ENCODE measurements at regions not wholly inside any gene's neighbourhood (a gene's known extent, or its start where the extent isn't known, plus 50 kb on each side); places are given as distances from the start of the nearest gene placed in this dataset.

- Mint-ChIP-seq H3K9me3 (ENCODE audit: insufficient read depth) (peaks cover 26% of the 10 kb centered on the region), H3K27ac (no peak overlapping the region), H3K4me1 (ENCODE audit: low read depth) (no peaks in the 10 kb centered on the region), H3K27me3 (ENCODE audit: low read depth) (no peaks in the 10 kb centered on the region), H3K36me3 (ENCODE audit: low read depth) (no peaks in the 10 kb centered on the region), H3K4me3 (no peak overlapping the region)
- CTCF ChIA-PET = no interaction called here
- DNase-seq (no peak), ATAC-seq (no peak)
- POLR2A ChIA-PET = no interaction called here
Observed at GRCh38 chr9:23145467-23145866, 680.6 kb downstream of the ELAVL2 start.

- peaks cover 28% of the 10 kb centered on the region for H3K9me3 Mint-ChIP-seq (ENCODE audit: insufficient read depth)
- no peaks in the 10 kb centered on the region for H3K36me3 Mint-ChIP-seq (ENCODE audit: low read depth)
- H3K27ac Mint-ChIP-seq = no peak overlapping the region
- CTCF ChIA-PET = no interaction called here
- no peaks in the 10 kb centered on the region for H3K4me1 Mint-ChIP-seq (ENCODE audit: low read depth)
- no peaks in the 10 kb centered on the region for H3K27me3 Mint-ChIP-seq (ENCODE audit: low read depth)
- no peak for ATAC-seq
- H3K4me3 Mint-ChIP-seq = no peak overlapping the region
- no peak for DNase-seq
- POLR2A ChIA-PET = no interaction called here
Observed at GRCh38 chr9:23153058-23153457, 673.0 kb downstream of the ELAVL2 start.

- Mint-ChIP-seq H3K27ac (no peak overlapping the region), H3K27me3 (ENCODE audit: low read depth) (no peaks in the 10 kb centered on the region), H3K36me3 (ENCODE audit: low read depth) (no peaks in the 10 kb centered on the region), H3K4me1 (ENCODE audit: low read depth) (no peaks in the 10 kb centered on the region), H3K4me3 (no peak overlapping the region), H3K9me3 (ENCODE audit: insufficient read depth) (peaks cover 22% of the 10 kb centered on the region)
- POLR2A ChIA-PET = no interaction called here
- CTCF ChIA-PET = no interaction called here
- ATAC-seq (no peak), DNase-seq (no peak)
Observed at GRCh38 chr9:23160491-23160890, 665.5 kb downstream of the ELAVL2 start.

GRCh38 chr9:23160952-23161469 is 665.0 kb downstream of the ELAVL2 start:
- Mint-ChIP-seq H3K9me3 (ENCODE audit: insufficient read depth) (peaks cover 22% of the 10 kb centered on the region), H3K4me1 (ENCODE audit: low read depth) (no peaks in the 10 kb centered on the region), H3K27ac (no peak overlapping the region), H3K4me3 (no peak overlapping the region), H3K27me3 (ENCODE audit: low read depth) (no peaks in the 10 kb centered on the region), H3K36me3 (ENCODE audit: low read depth) (no peaks in the 10 kb centered on the region)
- ChIA-PET POLR2A (no interaction called here), CTCF (no interaction called here)
- ATAC-seq (no peak), DNase-seq (no peak)

GRCh38 chr9:23162789-23163188 is 663.3 kb downstream of the ELAVL2 start:
- no peak for ATAC-seq
- Mint-ChIP-seq H3K27ac (no peak overlapping the region), H3K9me3 (ENCODE audit: insufficient read depth) (peaks cover 22% of the 10 kb centered on the region), H3K36me3 (ENCODE audit: low read depth) (no peaks in the 10 kb centered on the region), H3K27me3 (ENCODE audit: low read depth) (no peaks in the 10 kb centered on the region), H3K4me1 (ENCODE audit: low read depth) (no peaks in the 10 kb centered on the region), H3K4me3 (no peak overlapping the region)
- POLR2A ChIA-PET = no interaction called here
- CTCF ChIA-PET = no interaction called here
- DNase-seq = no peak

- Mint-ChIP-seq H3K36me3 (ENCODE audit: low read depth) (no peaks in the 10 kb centered on the region), H3K27ac (no peak overlapping the region), H3K4me3 (no peak overlapping the region), H3K9me3 (ENCODE audit: insufficient read depth) (no peaks in the 10 kb centered on the region), H3K27me3 (ENCODE audit: low read depth) (no peaks in the 10 kb centered on the region), H3K4me1 (ENCODE audit: low read depth) (no peaks in the 10 kb centered on the region)
- ChIA-PET POLR2A (no interaction called here), CTCF (no interaction called here)
- ATAC-seq = no peak
- DNase-seq = no peak
Observed at GRCh38 chr9:23171479-23171878, 654.6 kb downstream of the ELAVL2 start.

- Mint-ChIP-seq H3K4me3 (no peak overlapping the region), H3K27ac (no peak overlapping the region), H3K36me3 (ENCODE audit: low read depth) (no peaks in the 10 kb centered on the region), H3K9me3 (ENCODE audit: insufficient read depth) (no peaks in the 10 kb centered on the region), H3K27me3 (ENCODE audit: low read depth) (no peaks in the 10 kb centered on the region), H3K4me1 (ENCODE audit: low read depth) (no peaks in the 10 kb centered on the region)
- POLR2A ChIA-PET = no interaction called here
- CTCF ChIA-PET = no interaction called here
- ATAC-seq (no peak), DNase-seq (no peak)
Observed at GRCh38 chr9:23172206-23172605, 653.8 kb downstream of the ELAVL2 start.

GRCh38 chr9:23172979-23173637 is 652.9 kb downstream of the ELAVL2 start:
- no peaks in the 10 kb centered on the region for H3K36me3 Mint-ChIP-seq (ENCODE audit: low read depth)
- no peaks in the 10 kb centered on the region for H3K4me1 Mint-ChIP-seq (ENCODE audit: low read depth)
- no peak for DNase-seq
- no peak overlapping the region for H3K27ac Mint-ChIP-seq
- H3K4me3 Mint-ChIP-seq = no peak overlapping the region
- H3K9me3 Mint-ChIP-seq (ENCODE audit: insufficient read depth) = no peaks in the 10 kb centered on the region
- no peaks in the 10 kb centered on the region for H3K27me3 Mint-ChIP-seq (ENCODE audit: low read depth)
- CTCF ChIA-PET = no interaction called here
- ATAC-seq = no peak
- POLR2A ChIA-PET = no interaction called here

GRCh38 chr9:23194281-23194680 is 631.8 kb downstream of the ELAVL2 start:
- CTCF ChIA-PET = no interaction called here
- Mint-ChIP-seq H3K36me3 (ENCODE audit: low read depth) (no peaks in the 10 kb centered on the region), H3K4me3 (no peak overlapping the region), H3K4me1 (ENCODE audit: low read depth) (no peaks in the 10 kb centered on the region), H3K27ac (no peak overlapping the region), H3K9me3 (ENCODE audit: insufficient read depth) (no peaks in the 10 kb centered on the region), H3K27me3 (ENCODE audit: low read depth) (no peaks in the 10 kb centered on the region)
- DNase-seq (no peak), ATAC-seq (no peak)
- POLR2A ChIA-PET = no interaction called here

GRCh38 chr9:23215688-23216087 is 610.4 kb downstream of the ELAVL2 start:
- CTCF ChIA-PET = no interaction called here
- H3K27ac Mint-ChIP-seq = no peak overlapping the region
- H3K9me3 Mint-ChIP-seq (ENCODE audit: insufficient read depth) = no peaks in the 10 kb centered on the region
- H3K4me1 Mint-ChIP-seq (ENCODE audit: low read depth) = no peaks in the 10 kb centered on the region
- H3K27me3 Mint-ChIP-seq (ENCODE audit: low read depth) = no peaks in the 10 kb centered on the region
- POLR2A ChIA-PET = no interaction called here
- DNase-seq (no peak), ATAC-seq (no peak)
- no peaks in the 10 kb centered on the region for H3K36me3 Mint-ChIP-seq (ENCODE audit: low read depth)
- no peak overlapping the region for H3K4me3 Mint-ChIP-seq

GRCh38 chr9:23219471-23219870 is 606.6 kb downstream of the ELAVL2 start:
- POLR2A ChIA-PET = no interaction called here
- no peak overlapping the region for H3K4me3 Mint-ChIP-seq
- ATAC-seq (no peak), DNase-seq (no peak)
- H3K36me3 Mint-ChIP-seq (ENCODE audit: low read depth) = no peaks in the 10 kb centered on the region
- H3K9me3 Mint-ChIP-seq (ENCODE audit: insufficient read depth) = peaks cover 3% of the 10 kb centered on the region
- no peaks in the 10 kb centered on the region for H3K4me1 Mint-ChIP-seq (ENCODE audit: low read depth)
- no peaks in the 10 kb centered on the region for H3K27me3 Mint-ChIP-seq (ENCODE audit: low read depth)
- H3K27ac Mint-ChIP-seq = no peak overlapping the region
- CTCF ChIA-PET = no interaction called here

GRCh38 chr9:23220171-23220570 is 605.9 kb downstream of the ELAVL2 start:
- H3K9me3 Mint-ChIP-seq (ENCODE audit: insufficient read depth) = peaks cover 9% of the 10 kb centered on the region
- H3K4me1 Mint-ChIP-seq (ENCODE audit: low read depth) = no peaks in the 10 kb centered on the region
- CTCF ChIA-PET = no interaction called here
- no peaks in the 10 kb centered on the region for H3K27me3 Mint-ChIP-seq (ENCODE audit: low read depth)
- H3K4me3 Mint-ChIP-seq = no peak overlapping the region
- H3K27ac Mint-ChIP-seq = no peak overlapping the region
- no peaks in the 10 kb centered on the region for H3K36me3 Mint-ChIP-seq (ENCODE audit: low read depth)
- ATAC-seq = no peak
- DNase-seq = no peak
- POLR2A ChIA-PET = no interaction called here

GRCh38 chr9:23220957-23221356 is 605.1 kb downstream of the ELAVL2 start:
- POLR2A ChIA-PET = no interaction called here
- H3K27ac Mint-ChIP-seq = no peak overlapping the region
- no peaks in the 10 kb centered on the region for H3K27me3 Mint-ChIP-seq (ENCODE audit: low read depth)
- H3K36me3 Mint-ChIP-seq (ENCODE audit: low read depth) = no peaks in the 10 kb centered on the region
- CTCF ChIA-PET = no interaction called here
- H3K9me3 Mint-ChIP-seq (ENCODE audit: insufficient read depth) = peaks cover 9% of the 10 kb centered on the region
- ATAC-seq (no peak), DNase-seq (no peak)
- no peaks in the 10 kb centered on the region for H3K4me1 Mint-ChIP-seq (ENCODE audit: low read depth)
- no peak overlapping the region for H3K4me3 Mint-ChIP-seq

Data from activated CD8-positive, alpha-beta T cell treated with anti-CD3 and anti-CD28 coated beads, Interleukin-2, amount 10 ng/mL, durations not matched to agents 7 days and 5 days (primary cell).